Endothelial cell of umbilical vein (primary cell): ENCODE measurements at regions not wholly inside any gene's neighbourhood (a gene's known extent, or its start where the extent isn't known, plus 50 kb on each side); places are given as distances from the start of the nearest gene placed in this dataset.

Source experiments
- CTCF ChIP-seq, 2 donors: IDR thresholded peaks; 1 replicate in 1 of 2; 2 replicates in 1 of 2; pipeline ENCODE4 v1.5.1; 2011; ENCODE audit warnings: low read length in 2 of 2, mild to moderate bottlenecking in 2 of 2, moderate library complexity in 2 of 2, control low read depth in 1 of 2, inconsistent platforms in 1 of 2, low read depth in 1 of 2; ENCODE audit not compliant: insufficient read depth in 1 of 2; ENCODE audit errors: extremely low read depth in 1 of 2
- EZH2 ChIP-seq: IDR thresholded peaks from 2 replicates; pipeline ENCODE4 v1.6.1; 2012; ENCODE audit warnings: borderline replicate concordance, low read depth, mild to moderate bottlenecking, moderate library complexity, low read length, inconsistent platforms; ENCODE audit not compliant: severe bottlenecking
- MYC ChIP-seq: IDR thresholded peaks from one replicate; pipeline ENCODE4 v1.6.1; 2011; ENCODE audit warnings: mild to moderate bottlenecking, low read depth, low read length
- POLR2AphosphoS5 ChIP-seq: IDR thresholded peaks from 2 replicates; pipeline ENCODE4 v1.6.1; 2012; ENCODE audit warnings: low read depth, mild to moderate bottlenecking, control low read depth, low read length, moderate library complexity; ENCODE audit not compliant: insufficient read depth

- no peak for TF ChIP-seq CTCF (IDR thresholded peaks at IDR 0.05; ENCODE audit: extremely low read depth in 1 of 2, insufficient read depth in 1 of 2, low read depth in 1 of 2, low read length in 2 of 2)
- no peak for TF ChIP-seq EZH2
- TF ChIP-seq POLR2AphosphoS5 = no peak
- no peak for TF ChIP-seq MYC
Observed at GRCh38 chr20:51898788-51899187, 96.5 kb upstream of the SALL4 start.
